ENCODE measurements at regions not wholly inside any gene's neighbourhood (a gene's known extent, or its start where the extent isn't known, plus 50 kb on each side); places are given as distances from the start of the nearest gene placed in this dataset.

- TF ChIP-seq, protein P1, sequence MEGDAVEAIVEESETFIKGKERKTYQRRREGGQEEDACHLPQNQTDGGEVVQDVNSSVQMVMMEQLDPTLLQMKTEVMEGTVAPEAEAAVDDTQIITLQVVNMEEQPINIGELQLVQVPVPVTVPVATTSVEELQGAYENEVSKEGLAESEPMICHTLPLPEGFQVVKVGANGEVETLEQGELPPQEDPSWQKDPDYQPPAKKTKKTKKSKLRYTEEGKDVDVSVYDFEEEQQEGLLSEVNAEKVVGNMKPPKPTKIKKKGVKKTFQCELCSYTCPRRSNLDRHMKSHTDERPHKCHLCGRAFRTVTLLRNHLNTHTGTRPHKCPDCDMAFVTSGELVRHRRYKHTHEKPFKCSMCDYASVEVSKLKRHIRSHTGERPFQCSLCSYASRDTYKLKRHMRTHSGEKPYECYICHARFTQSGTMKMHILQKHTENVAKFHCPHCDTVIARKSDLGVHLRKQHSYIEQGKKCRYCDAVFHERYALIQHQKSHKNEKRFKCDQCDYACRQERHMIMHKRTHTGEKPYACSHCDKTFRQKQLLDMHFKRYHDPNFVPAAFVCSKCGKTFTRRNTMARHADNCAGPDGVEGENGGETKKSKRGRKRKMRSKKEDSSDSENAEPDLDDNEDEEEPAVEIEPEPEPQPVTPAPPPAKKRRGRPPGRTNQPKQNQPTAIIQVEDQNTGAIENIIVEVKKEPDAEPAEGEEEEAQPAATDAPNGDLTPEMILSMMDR (IDR thresholded peaks at IDR 0.05; ENCODE audit: insufficient read depth, low read depth, low read length, missing control alignments), result no peak
- DNase-seq (ENCODE audit: low read depth), result peak; percentile 10
- no peak overlapping the region for H3K4me3 ChIP-seq (ENCODE audit: low read length)
Observed at GRCh38 chr3:110821586-110821985, 250.0 kb upstream of the NECTIN3 start.

DNA sequence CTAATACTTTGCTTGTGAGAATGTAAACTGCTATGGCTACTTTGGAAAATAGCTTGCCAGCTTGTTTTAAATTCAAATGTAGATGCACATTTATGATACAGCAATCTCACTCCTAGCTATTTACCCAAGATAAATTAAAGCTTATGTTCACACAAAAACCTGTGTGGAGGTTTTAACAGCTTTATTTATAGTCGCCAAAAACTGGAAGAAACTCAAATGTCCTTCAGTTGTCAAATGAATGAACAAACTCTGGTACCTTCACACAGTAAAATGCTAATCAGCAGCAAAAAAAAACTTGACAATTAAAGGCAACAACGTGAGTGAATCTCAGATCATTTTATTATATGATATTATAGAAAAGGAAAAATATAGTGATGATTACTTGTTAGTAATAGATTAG is 248.6 kb upstream of the NECTIN3 start:
- TF ChIP-seq, protein P1 (IDR thresholded peaks at IDR 0.05; ENCODE audit: insufficient read depth, low read depth, low read length, missing control alignments), result no peak
- no peak overlapping the region for H3K4me3 ChIP-seq (ENCODE audit: low read length)
- no peak for DNase-seq (ENCODE audit: low read depth)

- no peak overlapping the region for H3K4me3 ChIP-seq (ENCODE audit: low read length)
- no peak for DNase-seq (ENCODE audit: low read depth)
- TF ChIP-seq, protein P1 (IDR thresholded peaks at IDR 0.05; ENCODE audit: insufficient read depth, low read depth, low read length, missing control alignments), result no peak
Observed at GRCh38 chr3:110846971-110847370, 224.6 kb upstream of the NECTIN3 start.

- TF ChIP-seq, protein P1 (IDR thresholded peaks at IDR 0.05; ENCODE audit: insufficient read depth, low read depth, low read length, missing control alignments), result no peak
- no peak for DNase-seq (ENCODE audit: low read depth)
- H3K4me3 ChIP-seq (ENCODE audit: low read length), result no peak overlapping the region
Observed at GRCh38 chr3:110849064-110849463, 222.6 kb upstream of the NECTIN3 start.

DNA sequence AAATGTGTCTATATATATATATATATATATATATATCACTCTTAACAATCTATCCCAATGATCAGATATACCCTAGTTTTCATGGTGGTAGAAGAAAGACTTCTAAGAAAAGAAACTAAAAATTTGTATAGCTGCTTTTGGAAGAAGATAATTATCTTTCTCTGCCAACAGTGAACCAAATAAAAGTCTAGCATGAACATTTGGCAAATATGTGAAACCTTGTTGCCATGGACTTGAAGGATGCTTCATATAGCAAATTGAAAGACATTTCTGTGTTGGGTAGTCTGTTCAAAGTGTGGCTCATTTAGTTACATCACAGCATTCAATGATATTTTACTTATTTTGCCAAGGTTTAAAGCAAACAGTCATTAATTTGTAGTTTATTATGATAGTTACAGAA is 219.9 kb upstream of the NECTIN3 start:
- TF ChIP-seq, protein P1 (IDR thresholded peaks at IDR 0.05; ENCODE audit: insufficient read depth, low read depth, low read length, missing control alignments), result no peak
- H3K4me3 ChIP-seq (ENCODE audit: low read length), result no peak overlapping the region
- DNase-seq (ENCODE audit: low read depth), result no peak

DNA sequence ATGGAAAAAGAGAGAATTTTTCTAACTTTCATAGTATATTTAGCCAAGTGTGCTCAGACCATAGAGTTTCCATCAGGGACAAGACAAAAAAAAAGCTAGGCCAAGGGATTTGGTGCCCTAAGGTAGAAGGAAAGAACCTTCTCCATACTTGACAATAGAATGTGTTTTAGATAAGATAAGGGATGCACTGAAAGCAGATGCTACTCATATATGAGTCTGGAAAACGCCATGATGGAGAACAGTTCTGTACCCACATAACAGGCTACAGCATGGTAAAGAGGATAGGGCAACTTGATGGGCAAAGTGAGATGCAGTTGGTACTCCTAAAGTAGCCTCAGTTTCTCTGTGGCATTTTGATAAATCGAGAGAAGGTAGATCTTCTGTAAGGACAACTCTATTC is 216.4 kb upstream of the NECTIN3 start:
- TF ChIP-seq, protein P1 (IDR thresholded peaks at IDR 0.05; ENCODE audit: insufficient read depth, low read depth, low read length, missing control alignments), result no peak

GRCh38 chr3:110856916-110857315 is 214.7 kb upstream of the NECTIN3 start:
- DNase-seq (ENCODE audit: low read depth), result peak; percentile 75
- TF ChIP-seq, protein P1 (IDR thresholded peaks at IDR 0.05; ENCODE audit: insufficient read depth, low read depth, low read length, missing control alignments), result no peak
- H3K4me3 ChIP-seq (ENCODE audit: low read length), result no peak overlapping the region

More for the DNA sequence above, 216.4 kb upstream of the NECTIN3 start:
- DNase-seq (ENCODE audit: low read depth), result no peak
- H3K4me3 ChIP-seq (ENCODE audit: low read length), result no peak overlapping the region

All from epithelial cell of esophagus (primary cell).